Chondrocyte (in vitro differentiated cells): ENCODE measurements at regions not wholly inside any gene's neighbourhood (a gene's known extent, or its start where the extent isn't known, plus 50 kb on each side); places are given as distances from the start of the nearest gene placed in this dataset.
A peak's percentile ranks its signal among the peaks of the same experiment; 100 is the strongest.
"Not testable (repeated sequence)": the region's sequence is repeated elsewhere in the genome, so short reads cannot be mapped to it uniquely, and the experiment has no call there.

ENCODE experiments used
- DNase-seq: peaks from one replicate; pipeline ENCODE4 v3.0.0; 2021; ENCODE audit warnings: mixed read lengths, low spot score
- H3K27ac Mint-ChIP-seq: one replicate; pipeline ENCODE4 v1.8.0; 2021; ENCODE audit warnings: mild to moderate bottlenecking, moderate library complexity, mixed read lengths; ENCODE audit not compliant: unreplicated experiment
- H3K27me3 Mint-ChIP-seq: 2 replicates; pipeline ENCODE4 v1.8.0; 2021; ENCODE audit warnings: low read depth, mixed read lengths
- H3K36me3 Mint-ChIP-seq: 2 replicates; pipeline ENCODE4 v1.8.0; 2021; ENCODE audit warnings: low read depth, mixed read lengths
- H3K4me1 Mint-ChIP-seq: 2 replicates; pipeline ENCODE4 v1.8.0; 2021; ENCODE audit warnings: low read depth, mild to moderate bottlenecking, mixed read lengths
- H3K4me3 Mint-ChIP-seq: one replicate; pipeline ENCODE4 v1.8.0; 2021; ENCODE audit warnings: mild to moderate bottlenecking, moderate library complexity, mixed read lengths; ENCODE audit not compliant: unreplicated experiment
- H3K9me3 Mint-ChIP-seq: 2 replicates; pipeline ENCODE4 v1.8.0; 2021; ENCODE audit warnings: low read depth, mixed read lengths
- CTCF ChIP-seq: fragments of 200-600 bp; sonication (generic); IDR thresholded peaks from 2 replicates; pipeline ENCODE4 v1.5.0; 2021; ENCODE audit warnings: antibody characterized with exemption, mild to moderate bottlenecking, moderate library complexity

DNA sequence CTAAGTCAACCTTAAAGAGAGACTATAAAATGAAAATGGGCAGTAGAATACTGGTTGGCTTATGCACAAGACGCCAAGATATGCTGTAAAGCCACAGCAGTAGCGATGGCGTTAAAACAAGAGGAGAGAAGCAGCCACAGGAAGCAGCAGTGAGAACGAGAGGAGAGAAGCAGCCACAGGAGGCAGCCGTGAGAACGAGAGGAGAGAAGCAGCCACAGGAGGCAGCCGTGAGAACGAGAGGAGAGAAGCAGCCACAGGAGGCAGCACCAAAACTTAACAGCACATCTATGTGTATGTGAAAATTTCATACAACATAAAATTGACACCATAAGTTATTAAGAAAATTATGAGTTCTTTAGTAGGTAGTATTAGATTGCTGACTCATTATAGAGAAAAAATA, 2318.6 kb upstream of the ACO1 start:
- Mint-ChIP-seq H3K9me3 (no peaks in the 10 kb centered on the region), H3K27ac (no peak overlapping the region), H3K4me3 (no peak overlapping the region), H3K36me3 (no peaks in the 10 kb centered on the region), H3K4me1 (no peaks in the 10 kb centered on the region), H3K27me3 (no peaks in the 10 kb centered on the region)
- peak; percentile 51 for TF ChIP-seq CTCF
- no peak for DNase-seq

GRCh38 chr9:30069236-30069635, 2315.2 kb upstream of the ACO1 start:
- not testable (repeated sequence) for DNase-seq, H3K4me3 Mint-ChIP-seq, H3K4me1 Mint-ChIP-seq, H3K27me3 Mint-ChIP-seq, H3K36me3 Mint-ChIP-seq, H3K9me3 Mint-ChIP-seq, H3K27ac Mint-ChIP-seq

DNA sequence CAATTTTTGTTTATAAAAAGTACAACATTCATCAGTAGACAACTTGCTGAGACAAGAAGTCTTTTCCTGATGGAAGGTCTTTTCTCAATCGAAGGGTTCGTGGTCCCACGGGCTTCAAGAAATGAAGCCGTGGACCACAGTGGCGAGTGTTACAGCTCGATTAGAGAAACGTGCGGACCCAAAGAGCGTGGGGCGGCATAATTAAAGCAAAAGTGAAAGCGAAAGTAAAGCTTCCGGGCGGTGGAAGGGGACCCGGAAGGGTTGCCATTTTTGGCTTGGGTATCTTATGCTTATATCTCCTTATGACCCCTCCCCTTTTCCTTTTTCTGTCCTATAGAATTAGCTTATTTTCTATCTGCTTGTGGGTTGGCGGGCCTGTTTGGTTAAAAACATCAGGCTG, 2309.4 kb upstream of the ACO1 start:
- DNase-seq = no peak
- H3K36me3 Mint-ChIP-seq = no peaks in the 10 kb centered on the region
- H3K9me3 Mint-ChIP-seq = no peaks in the 10 kb centered on the region
- no peak for TF ChIP-seq CTCF
- no peak overlapping the region for H3K27ac Mint-ChIP-seq
- H3K27me3 Mint-ChIP-seq = no peaks in the 10 kb centered on the region
- no peak overlapping the region for H3K4me3 Mint-ChIP-seq
- H3K4me1 Mint-ChIP-seq = no peaks in the 10 kb centered on the region

DNA sequence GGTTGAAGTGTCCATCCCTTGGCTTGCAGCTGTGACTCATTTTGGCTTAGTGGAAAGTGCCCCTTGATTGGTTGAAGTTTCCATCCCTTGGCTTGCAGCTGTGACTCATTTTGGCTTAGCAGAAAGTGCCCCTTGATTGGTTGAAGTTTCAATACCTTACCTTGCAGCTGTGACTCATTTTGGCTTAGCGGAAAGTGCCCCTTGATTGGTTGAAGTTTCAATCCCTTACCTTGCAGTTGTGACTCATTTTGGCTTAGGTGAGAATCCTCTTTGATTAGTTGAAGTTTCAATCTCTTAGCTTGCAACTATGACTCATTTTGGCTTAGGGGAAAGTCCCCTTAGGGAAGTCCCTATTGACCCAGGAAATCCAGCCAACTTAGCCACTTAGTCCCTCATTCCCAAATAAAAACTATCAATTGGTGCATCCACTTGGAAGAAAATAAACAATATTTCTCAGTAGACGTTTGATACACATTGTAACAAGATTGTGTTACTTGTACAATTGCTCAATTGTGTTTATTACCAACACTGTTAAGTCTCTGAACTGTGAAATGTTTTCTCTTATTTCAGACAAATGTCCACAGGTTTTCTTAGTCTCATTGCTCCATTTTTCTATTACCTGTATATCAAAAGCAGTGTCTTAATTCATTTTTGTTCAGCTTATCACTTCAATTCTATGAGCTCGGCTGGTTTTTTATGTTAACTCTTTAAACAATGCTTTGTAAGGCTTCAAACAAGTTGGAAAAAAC, 2308.8 kb upstream of the ACO1 start:
- H3K36me3 Mint-ChIP-seq = no peaks in the 10 kb centered on the region
- H3K27me3 Mint-ChIP-seq = no peaks in the 10 kb centered on the region
- no peak for DNase-seq
- no peak overlapping the region for H3K27ac Mint-ChIP-seq
- H3K4me1 Mint-ChIP-seq = no peaks in the 10 kb centered on the region
- H3K9me3 Mint-ChIP-seq = no peaks in the 10 kb centered on the region
- TF ChIP-seq CTCF = no peak
- H3K4me3 Mint-ChIP-seq = no peak overlapping the region

DNA sequence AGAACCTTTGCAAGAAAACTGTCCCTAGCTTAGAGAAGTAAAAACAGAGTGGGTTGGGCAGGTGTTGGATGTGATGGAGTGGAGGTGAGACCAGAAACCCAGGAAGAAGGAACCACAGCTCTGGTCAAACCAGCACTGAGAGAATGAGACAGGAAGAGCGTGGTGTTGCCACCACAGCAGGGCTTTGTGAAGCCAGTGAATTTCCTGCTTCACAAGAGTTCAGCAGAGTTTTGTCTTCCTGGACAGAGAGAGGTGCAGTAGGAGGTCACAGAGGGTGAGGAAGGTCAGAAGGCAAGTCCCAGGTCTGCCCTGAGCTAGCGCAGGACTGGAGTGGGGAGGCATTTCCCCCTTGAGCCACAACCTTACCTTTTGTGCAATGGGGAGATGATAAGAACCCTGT, 2306.2 kb upstream of the ACO1 start:
- no peak overlapping the region for H3K4me3 Mint-ChIP-seq
- no peaks in the 10 kb centered on the region for H3K27me3 Mint-ChIP-seq
- H3K36me3 Mint-ChIP-seq = no peaks in the 10 kb centered on the region
- no peak for TF ChIP-seq CTCF
- H3K4me1 Mint-ChIP-seq = no peaks in the 10 kb centered on the region
- H3K27ac Mint-ChIP-seq = no peak overlapping the region
- H3K9me3 Mint-ChIP-seq = no peaks in the 10 kb centered on the region
- no peak for DNase-seq

GRCh38 chr9:30089428-30089827, 2295.0 kb upstream of the ACO1 start:
- H3K9me3 Mint-ChIP-seq = peaks cover 5% of the 10 kb centered on the region
- H3K27ac Mint-ChIP-seq = no peak overlapping the region
- no peaks in the 10 kb centered on the region for H3K36me3 Mint-ChIP-seq
- H3K4me1 Mint-ChIP-seq = no peaks in the 10 kb centered on the region
- no peak for TF ChIP-seq CTCF
- no peak overlapping the region for H3K4me3 Mint-ChIP-seq
- DNase-seq = no peak
- peaks cover 2% of the 10 kb centered on the region for H3K27me3 Mint-ChIP-seq
